Activated T-cell treated with anti-CD3 and anti-CD28 coated beads for 24 hours (primary cell): ENCODE measurements at regions not wholly inside any gene's neighbourhood (a gene's known extent, or its start where the extent isn't known, plus 50 kb on each side); places are given as distances from the start of the nearest gene placed in this dataset.
"Not testable (repeated sequence)": the region's sequence is repeated elsewhere in the genome, so short reads cannot be mapped to it uniquely, and the experiment has no call there.

ENCODE experiments used
- DNase-seq: peaks from one replicate; pipeline ENCODE4 v3.0.0-alpha.2; 2020; ENCODE audit warnings: low read depth

DNA sequence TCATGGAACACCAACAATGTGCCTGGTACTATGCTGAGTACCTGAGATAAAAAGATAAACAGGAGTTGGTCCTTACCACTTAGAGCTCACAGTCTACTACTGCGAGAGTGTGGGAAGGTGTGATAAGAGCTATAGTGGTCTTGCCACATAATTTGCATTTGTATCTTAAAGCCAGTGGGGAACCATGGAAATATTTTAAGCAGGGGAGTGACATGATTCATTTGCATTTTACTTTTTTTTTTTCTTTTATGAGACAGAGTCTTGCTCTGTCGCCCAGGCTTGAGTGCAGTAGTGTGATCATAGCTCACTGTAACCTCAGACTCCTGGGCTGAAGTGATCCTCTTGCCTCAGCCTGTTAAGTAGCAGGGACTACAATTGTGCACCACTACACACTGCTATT lies 54.2 kb upstream of the FAM72C start:
- not testable (repeated sequence) for DNase-seq

DNA sequence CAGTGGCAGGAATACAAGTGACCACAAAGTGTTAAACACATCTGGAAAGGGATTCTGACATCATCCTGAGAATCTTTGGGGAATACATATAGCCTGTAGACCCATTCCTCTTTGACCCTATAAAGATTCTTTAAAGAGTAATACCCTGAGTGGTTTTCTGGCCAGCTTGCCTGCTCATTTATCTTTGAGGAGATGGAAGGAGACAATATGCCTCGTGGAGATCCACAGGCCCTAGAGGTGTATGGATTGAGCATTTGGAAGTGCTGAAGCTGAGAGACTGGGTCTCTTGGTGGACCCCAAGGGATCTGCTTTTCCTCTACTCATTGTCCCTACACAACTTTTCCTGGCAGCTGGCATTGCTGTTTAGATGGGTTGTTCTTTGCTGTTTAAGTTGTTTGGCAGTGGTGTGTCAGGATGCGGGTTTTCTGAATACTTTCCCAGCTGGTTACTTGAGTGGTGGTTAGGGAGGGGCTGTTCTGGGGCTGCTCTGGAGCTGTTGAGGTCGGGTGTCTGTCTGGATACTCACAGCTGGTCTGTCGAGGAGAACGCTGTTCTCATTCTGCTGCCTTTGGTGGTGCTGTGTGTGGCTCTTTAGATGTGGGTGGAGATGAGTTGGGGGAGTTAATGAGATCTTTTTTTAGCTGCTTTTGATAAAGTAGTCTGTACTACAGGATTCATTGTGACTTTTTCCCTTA lies 50.1 kb upstream of the FAM72C start:
- DNase-seq = not testable (repeated sequence)
